ENCODE measurements at regions not wholly inside any gene's neighbourhood (a gene's known extent, or its start where the extent isn't known, plus 50 kb on each side); places are given as distances from the start of the nearest gene placed in this dataset.
A peak's percentile ranks its signal among the peaks of the same experiment; 100 is the strongest.

GRCh38 chr4:22962295-22962694 lies 269.6 kb downstream of the GBA3 start:
- TF ChIP-seq MAX (IDR thresholded peaks at IDR 0.05) (no peak), NR2F2 (IDR thresholded peaks at IDR 0.05) (no peak), ZBTB33 (IDR thresholded peaks at IDR 0.05) (peak; percentile 31), YY1 (IDR thresholded peaks at IDR 0.05) (no peak), ATF3 (IDR thresholded peaks at IDR 0.05) (no peak), TAF1 (conservative IDR thresholded peaks at IDR 0.05) (no peak)
- TF ChIP-seq, protein P1, sequence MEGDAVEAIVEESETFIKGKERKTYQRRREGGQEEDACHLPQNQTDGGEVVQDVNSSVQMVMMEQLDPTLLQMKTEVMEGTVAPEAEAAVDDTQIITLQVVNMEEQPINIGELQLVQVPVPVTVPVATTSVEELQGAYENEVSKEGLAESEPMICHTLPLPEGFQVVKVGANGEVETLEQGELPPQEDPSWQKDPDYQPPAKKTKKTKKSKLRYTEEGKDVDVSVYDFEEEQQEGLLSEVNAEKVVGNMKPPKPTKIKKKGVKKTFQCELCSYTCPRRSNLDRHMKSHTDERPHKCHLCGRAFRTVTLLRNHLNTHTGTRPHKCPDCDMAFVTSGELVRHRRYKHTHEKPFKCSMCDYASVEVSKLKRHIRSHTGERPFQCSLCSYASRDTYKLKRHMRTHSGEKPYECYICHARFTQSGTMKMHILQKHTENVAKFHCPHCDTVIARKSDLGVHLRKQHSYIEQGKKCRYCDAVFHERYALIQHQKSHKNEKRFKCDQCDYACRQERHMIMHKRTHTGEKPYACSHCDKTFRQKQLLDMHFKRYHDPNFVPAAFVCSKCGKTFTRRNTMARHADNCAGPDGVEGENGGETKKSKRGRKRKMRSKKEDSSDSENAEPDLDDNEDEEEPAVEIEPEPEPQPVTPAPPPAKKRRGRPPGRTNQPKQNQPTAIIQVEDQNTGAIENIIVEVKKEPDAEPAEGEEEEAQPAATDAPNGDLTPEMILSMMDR (IDR thresholded peaks at IDR 0.05; ENCODE audit: low read depth, low read length, missing input control) = peak; percentile 43
- TF ChIP-seq, protein P2, sequence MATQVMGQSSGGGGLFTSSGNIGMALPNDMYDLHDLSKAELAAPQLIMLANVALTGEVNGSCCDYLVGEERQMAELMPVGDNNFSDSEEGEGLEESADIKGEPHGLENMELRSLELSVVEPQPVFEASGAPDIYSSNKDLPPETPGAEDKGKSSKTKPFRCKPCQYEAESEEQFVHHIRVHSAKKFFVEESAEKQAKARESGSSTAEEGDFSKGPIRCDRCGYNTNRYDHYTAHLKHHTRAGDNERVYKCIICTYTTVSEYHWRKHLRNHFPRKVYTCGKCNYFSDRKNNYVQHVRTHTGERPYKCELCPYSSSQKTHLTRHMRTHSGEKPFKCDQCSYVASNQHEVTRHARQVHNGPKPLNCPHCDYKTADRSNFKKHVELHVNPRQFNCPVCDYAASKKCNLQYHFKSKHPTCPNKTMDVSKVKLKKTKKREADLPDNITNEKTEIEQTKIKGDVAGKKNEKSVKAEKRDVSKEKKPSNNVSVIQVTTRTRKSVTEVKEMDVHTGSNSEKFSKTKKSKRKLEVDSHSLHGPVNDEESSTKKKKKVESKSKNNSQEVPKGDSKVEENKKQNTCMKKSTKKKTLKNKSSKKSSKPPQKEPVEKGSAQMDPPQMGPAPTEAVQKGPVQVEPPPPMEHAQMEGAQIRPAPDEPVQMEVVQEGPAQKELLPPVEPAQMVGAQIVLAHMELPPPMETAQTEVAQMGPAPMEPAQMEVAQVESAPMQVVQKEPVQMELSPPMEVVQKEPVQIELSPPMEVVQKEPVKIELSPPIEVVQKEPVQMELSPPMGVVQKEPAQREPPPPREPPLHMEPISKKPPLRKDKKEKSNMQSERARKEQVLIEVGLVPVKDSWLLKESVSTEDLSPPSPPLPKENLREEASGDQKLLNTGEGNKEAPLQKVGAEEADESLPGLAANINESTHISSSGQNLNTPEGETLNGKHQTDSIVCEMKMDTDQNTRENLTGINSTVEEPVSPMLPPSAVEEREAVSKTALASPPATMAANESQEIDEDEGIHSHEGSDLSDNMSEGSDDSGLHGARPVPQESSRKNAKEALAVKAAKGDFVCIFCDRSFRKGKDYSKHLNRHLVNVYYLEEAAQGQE (IDR thresholded peaks at IDR 0.05) = no peak
